Astrocyte of the spinal cord (primary cell): ENCODE measurements at regions not wholly inside any gene's neighbourhood (a gene's known extent, or its start where the extent isn't known, plus 50 kb on each side); places are given as distances from the start of the nearest gene placed in this dataset.

Source experiments
- DNase-seq: peaks from one replicate; pipeline ENCODE4 v3.0.0; 2011; ENCODE audit warnings: low read depth, low spot score
- H3K4me3 ChIP-seq: 2 replicates; pipeline ENCODE4 v1.5.1; 2011; ENCODE audit warnings: low read depth, mild to moderate bottlenecking, low read length, moderate library complexity
- in situ Hi-C: cut with HindIII; loops from 2 replicates; pipeline ENCODE4 v1.10.0; 2017; ENCODE audit warnings: low sequenced_read_pairs
- TF ChIP-seq, protein P1 (sequence below): IDR thresholded peaks from 2 replicates; pipeline ENCODE4 v1.5.1; 2012; ENCODE audit warnings: low read depth, mild to moderate bottlenecking, low read length, inconsistent platforms

DNA sequence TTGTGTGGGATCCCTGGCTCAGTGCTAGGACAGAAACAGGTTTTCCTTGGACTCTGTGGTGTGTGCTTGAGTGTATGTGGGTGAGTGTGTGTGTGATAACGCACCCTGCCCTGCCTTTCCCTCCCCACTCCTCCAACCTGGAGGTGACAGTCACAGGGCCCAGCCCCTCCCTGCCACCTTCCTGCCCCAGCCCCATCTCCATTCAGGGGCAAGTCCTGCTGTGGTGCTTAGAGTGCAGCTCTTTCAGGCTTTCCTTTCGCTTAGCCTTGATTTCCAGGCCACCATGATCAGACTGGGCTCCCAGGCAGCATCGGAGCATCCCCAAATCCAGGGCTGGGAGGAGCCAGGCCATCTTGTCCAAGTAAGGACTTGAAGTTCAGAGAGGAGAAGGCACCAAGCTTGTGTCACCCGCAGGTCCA lies 185.2 kb downstream of the ZFP36L2 start:
- in situ Hi-C loops, result no loop called here
- TF ChIP-seq, protein P1, sequence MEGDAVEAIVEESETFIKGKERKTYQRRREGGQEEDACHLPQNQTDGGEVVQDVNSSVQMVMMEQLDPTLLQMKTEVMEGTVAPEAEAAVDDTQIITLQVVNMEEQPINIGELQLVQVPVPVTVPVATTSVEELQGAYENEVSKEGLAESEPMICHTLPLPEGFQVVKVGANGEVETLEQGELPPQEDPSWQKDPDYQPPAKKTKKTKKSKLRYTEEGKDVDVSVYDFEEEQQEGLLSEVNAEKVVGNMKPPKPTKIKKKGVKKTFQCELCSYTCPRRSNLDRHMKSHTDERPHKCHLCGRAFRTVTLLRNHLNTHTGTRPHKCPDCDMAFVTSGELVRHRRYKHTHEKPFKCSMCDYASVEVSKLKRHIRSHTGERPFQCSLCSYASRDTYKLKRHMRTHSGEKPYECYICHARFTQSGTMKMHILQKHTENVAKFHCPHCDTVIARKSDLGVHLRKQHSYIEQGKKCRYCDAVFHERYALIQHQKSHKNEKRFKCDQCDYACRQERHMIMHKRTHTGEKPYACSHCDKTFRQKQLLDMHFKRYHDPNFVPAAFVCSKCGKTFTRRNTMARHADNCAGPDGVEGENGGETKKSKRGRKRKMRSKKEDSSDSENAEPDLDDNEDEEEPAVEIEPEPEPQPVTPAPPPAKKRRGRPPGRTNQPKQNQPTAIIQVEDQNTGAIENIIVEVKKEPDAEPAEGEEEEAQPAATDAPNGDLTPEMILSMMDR, result no peak
- DNase-seq, result no peak
- no peak overlapping the region for H3K4me3 ChIP-seq

DNA sequence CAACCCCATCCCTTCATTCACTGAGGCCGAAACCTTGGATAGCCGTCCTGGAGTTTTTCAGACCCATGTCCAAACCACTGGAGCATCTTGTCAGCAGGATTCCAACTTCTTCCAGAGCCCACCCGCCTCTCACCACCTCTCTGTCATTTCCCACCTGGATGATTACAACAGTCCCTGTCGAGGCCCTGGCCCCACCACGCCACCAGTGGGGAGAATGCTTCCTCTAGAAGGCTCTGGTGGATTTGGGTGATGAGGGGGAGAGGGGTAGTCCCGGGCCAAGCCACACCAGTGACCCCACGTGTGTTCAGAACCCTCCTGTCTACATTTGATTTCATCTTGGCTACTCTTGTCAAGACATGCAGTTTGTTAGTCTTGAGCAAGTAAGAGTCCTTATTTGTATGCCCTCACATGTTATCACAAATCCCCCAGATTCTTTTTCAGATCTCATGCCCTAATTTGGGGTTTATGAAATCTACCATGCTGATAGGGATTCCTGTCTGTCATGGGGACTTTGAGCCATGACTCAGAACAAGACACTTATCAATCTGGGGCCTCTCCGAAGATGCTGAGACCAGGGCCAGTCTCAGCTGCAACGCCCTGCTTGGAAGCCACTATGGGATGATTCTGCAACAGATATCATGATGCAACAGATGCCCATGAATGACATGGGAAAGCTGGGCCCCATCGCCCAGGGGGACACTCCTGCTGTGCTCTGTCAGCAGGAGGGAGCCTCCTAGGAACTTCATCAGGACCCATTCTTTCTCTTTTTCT lies 186.1 kb downstream of the ZFP36L2 start:
- no peak overlapping the region for H3K4me3 ChIP-seq
- in situ Hi-C loops, result no loop called here
- TF ChIP-seq, protein P1, result no peak
- no peak for DNase-seq

DNA sequence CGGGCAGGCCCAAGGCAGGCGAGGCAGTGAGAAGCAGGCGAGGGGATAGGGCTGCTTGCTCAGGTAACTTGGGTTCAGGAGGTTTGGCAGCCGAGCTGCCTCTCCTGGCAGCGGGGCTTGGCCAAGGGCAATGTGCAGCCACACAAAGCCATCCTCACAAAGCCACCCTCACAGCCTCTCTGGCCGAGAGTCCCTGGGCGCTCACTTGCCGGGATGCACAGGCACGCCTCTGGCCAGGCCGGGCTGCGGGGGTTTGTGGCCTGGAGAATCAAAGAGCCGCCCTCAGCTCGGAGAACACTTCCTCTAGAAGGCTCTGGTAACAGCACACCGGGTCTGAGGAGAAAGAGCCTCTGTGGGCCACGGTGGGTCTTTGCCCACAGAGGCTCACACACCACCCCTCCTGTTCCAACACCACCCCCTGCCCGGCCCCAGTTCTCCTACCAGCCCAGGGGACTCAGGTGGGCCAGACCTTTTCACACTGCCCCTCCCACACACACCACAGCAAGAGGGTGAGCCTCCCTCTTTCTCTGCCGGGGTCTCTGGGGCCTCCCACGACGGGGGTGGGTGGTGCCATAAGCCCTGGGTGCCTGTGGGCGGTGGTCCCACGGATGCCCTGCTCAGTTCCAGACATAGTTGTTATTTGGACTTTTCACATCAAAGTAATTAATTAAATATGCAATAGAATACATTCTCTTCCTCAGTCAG lies 186.9 kb downstream of the ZFP36L2 start:
- H3K4me3 ChIP-seq, result no peak overlapping the region
- in situ Hi-C loops, result no loop called here
- TF ChIP-seq, protein P1, result no peak
- DNase-seq, result no peak

DNA sequence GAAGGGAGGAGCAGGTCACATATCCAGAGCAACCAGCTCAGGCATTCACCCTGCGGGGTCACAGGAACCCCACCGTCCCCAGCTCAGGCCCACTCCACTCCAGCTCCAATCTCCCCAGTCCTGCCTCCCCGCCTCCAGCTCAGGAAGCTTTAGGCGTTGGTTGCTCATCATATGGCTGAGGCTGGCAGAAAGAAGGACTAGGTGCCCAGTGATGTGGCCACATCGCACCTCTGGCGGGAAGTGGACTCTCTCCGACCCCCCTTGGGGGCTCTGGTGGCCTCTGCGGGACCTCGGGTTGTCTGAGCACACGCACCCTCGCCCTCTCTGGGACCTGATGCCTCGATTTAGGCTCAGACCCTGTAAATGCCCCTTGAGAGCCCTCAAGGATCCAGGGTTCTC lies 187.7 kb downstream of the ZFP36L2 start:
- in situ Hi-C loops, result no loop called here

DNA sequence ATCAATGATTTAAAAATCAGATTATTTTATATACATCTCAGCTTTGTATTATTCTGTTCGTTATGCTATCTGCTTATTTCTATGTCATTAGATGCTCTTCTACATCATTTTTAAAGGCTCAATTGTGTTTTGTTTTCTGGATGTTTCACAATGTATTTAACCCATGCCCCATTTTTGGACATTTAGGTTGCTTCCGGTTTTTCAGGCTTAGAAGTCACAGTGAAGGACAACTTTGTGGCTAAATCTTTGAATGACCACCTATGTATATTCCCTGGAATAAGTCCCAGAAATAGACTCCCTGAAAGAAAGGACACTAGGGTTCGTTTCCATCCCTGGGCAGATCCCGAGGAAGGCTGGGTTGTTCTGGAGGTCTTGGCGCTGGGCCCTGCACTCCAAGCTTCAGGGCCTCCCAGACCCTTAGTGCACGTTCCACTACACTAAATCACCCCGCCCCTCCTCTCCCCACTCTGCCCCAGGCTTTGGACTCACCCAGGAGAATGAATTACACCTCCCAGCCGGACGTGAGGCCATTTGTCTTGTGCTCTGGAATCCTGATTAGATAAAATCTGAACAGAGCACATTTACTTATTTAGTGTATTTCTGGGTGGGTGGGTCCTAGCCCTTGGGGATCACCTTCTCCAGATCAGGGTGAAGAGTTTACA lies 188.2 kb downstream of the ZFP36L2 start:
- in situ Hi-C loops, result no loop called here
- TF ChIP-seq, protein P1, result no peak
- H3K4me3 ChIP-seq, result no peak overlapping the region
- DNase-seq, result no peak

More for the DNA sequence above, 187.7 kb downstream of the ZFP36L2 start:
- no peak overlapping the region for H3K4me3 ChIP-seq
- DNase-seq, result no peak
- TF ChIP-seq, protein P1, result no peak

DNA sequence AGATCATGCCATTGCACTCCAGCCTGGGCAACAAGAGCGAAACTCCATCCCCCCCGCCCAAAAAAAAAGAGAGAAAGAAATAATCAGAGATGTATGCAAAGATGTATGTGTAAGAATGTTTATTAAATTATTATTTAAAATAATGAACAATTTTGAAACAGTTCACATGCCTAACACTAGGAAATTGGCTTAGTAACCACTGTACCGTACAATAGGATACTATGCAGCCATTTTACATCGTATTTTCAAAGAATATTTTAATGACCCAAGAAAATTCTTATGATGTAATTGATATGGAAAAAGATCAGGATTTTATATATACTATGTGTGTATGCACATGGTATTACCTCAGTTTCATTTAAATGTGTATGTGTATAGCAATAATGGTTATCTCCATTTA lies 190.5 kb downstream of the ZFP36L2 start:
- no peak for DNase-seq
- in situ Hi-C loops, result no loop called here
- TF ChIP-seq, protein P1, result no peak

More for the DNA sequence above, 190.5 kb downstream of the ZFP36L2 start:
- no peak overlapping the region for H3K4me3 ChIP-seq
